Adrenal gland (tissue), 9 donors: ENCODE measurements at regions not wholly inside any gene's neighbourhood (a gene's known extent, or its start where the extent isn't known, plus 50 kb on each side); places are given as distances from the start of the nearest gene placed in this dataset.

ENCODE experiments used
- DNase-seq, 7 donors: peaks; one replicate each; pipeline ENCODE4 v3.0.0-alpha.2; 2019 to 2020
- H3K27ac ChIP-seq, 5 donors: fragments of 200-600 bp; sonication (generic) in 4 of 5; 1 replicate in 3 of 5; 2 replicates in 2 of 5; pipeline versions ENCODE4 v1.5.1 to v1.8.0; 2016 to 2020; ENCODE audit warnings: mild to moderate bottlenecking in 1 of 5
- H3K27me3 ChIP-seq: fragments of 200-600 bp; 2 replicates; pipeline ENCODE4 v1.8.0; 2021
- H3K36me3 ChIP-seq, 2 donors: fragments of 200-600 bp; replicated peaks in 1 of 2; 1 replicate in 1 of 2; 2 replicates in 1 of 2; pipeline versions ENCODE4 v1.5.1 to v1.8.0; 2018 to 2022
- H3K4me1 ChIP-seq, 2 donors: fragments of 200-600 bp; replicated peaks in 1 of 2; 1 replicate in 1 of 2; 2 replicates in 1 of 2; pipeline versions ENCODE4 v1.5.1 to v1.8.0; 2018 to 2021
- H3K4me3 ChIP-seq, 4 donors: fragments of 200-600 bp; sonication (generic) in 3 of 4; one replicate each; pipeline ENCODE4 v1.5.1; 2016 to 2018
- H3K9me3 ChIP-seq, 3 donors: fragments of 200-600 bp; sonication (generic) in 1 of 3; replicated peaks in 1 of 3; 1 replicate in 2 of 3; 2 replicates in 1 of 3; pipeline versions ENCODE4 v1.5.1 to v1.8.0; 2016 to 2021
- CTCF ChIP-seq, 6 experiments: fragments of 450-650 bp in 4 of 6; fragments of 200-600 bp in 2 of 6; sonication (generic) in 1 of 6; IDR thresholded peaks; 1 replicate in 5 of 6; 2 replicates in 1 of 6; pipeline versions ENCODE4 v1.5.1 to v1.8.0; 2016 to 2021; ENCODE audit warnings: antibody characterized with exemption in 6 of 6, mild to moderate bottlenecking in 2 of 6, moderate library complexity in 1 of 6
- POLR2A ChIP-seq, 2 donors: fragments of 450-650 bp; IDR thresholded peaks; one replicate each; pipeline ENCODE4 v1.6.1; 2017; ENCODE audit warnings: antibody characterized with exemption in 2 of 2, mild to moderate bottlenecking in 2 of 2, moderate library complexity in 1 of 2
- WGBS, 4 donors: extraction: QIAGEN DNeasy Blood & Tissue Kit in 2 of 4; methylation state at CpG; one replicate each; pipeline versions ENCODE4 v1.1.5 to v1.1.7; 2013 to 2017; 5-methylcytosine and 5-hydroxymethylcytosine counted together
- intact Hi-C, 2 donors: fragments of 100-400 bp; cut with DNase I; formaldehyde crosslinking; loops; one replicate each; pipeline versions ENCODE4 v1.14.1 to v1.15.0; 2022 to 2023
- donor health status: healthy with polysubstance abuse.
- donor health status: Bipolar disorder and iron deficiency.
- donor health status: DM: yes; HTN: yes; CAD: no.
- donor health status: DM: no; HTN: no; CAD: no.
- donor health status: DM: no; HTN: no; CAD: no.

- Histone ChIP-seq H3K9me3 (peaks cover 0 to 9% (median 0%) of the 10 kb centered on the region in 3 donors), H3K27ac (no peak overlapping the region), H3K27me3 (no peaks in the 10 kb centered on the region), H3K36me3 (no peaks in the 10 kb centered on the region), H3K4me1 (no peaks in the 10 kb centered on the region), H3K4me3 (no peak overlapping the region)
- no peak for DNase-seq
- intact Hi-C loops: no loop called here
- 59 to 71% (median 66%) methylated on average over 2 of the region's 2 CpGs for WGBS, 4 donors
- TF ChIP-seq POLR2A (IDR thresholded peaks at IDR 0.05) (no peak), CTCF (IDR thresholded peaks at IDR 0.05) (no peak)
These were observed 947.5 kb downstream of the CDH11 start for GRCh38 chr16:64174327-64174726.

- Histone ChIP-seq H3K9me3 (no peaks in the 10 kb centered on the region), H3K36me3 (no peaks in the 10 kb centered on the region), H3K4me1 (no peaks in the 10 kb centered on the region), H3K4me3 (no peak overlapping the region), H3K27me3 (no peaks in the 10 kb centered on the region), H3K27ac (no peak overlapping the region)
- intact Hi-C loops: no loop called here
- no peak for TF ChIP-seq POLR2A (IDR thresholded peaks at IDR 0.05)
- no peak for TF ChIP-seq CTCF (IDR thresholded peaks at IDR 0.05)
- WGBS, 4 donors: 64 to 87% (median 82%) methylated on average over 3 of the region's 3 CpGs
- DNase-seq: no peak
These were observed 949.2 kb downstream of the CDH11 start for GRCh38 chr16:64172652-64173051.

GRCh38 chr16:64172226-64172625, 949.6 kb downstream of the CDH11 start:
- no peaks in the 10 kb centered on the region for H3K9me3 ChIP-seq
- H3K36me3 ChIP-seq: no peaks in the 10 kb centered on the region
- H3K4me3 ChIP-seq: no peak overlapping the region
- H3K4me1 ChIP-seq: no peaks in the 10 kb centered on the region
- no peak for TF ChIP-seq CTCF (IDR thresholded peaks at IDR 0.05)
- TF ChIP-seq POLR2A (IDR thresholded peaks at IDR 0.05): no peak
- intact Hi-C loops: no loop called here
- 83 to 100% (median 92%) methylated on average over 1 of the region's 1 CpG for WGBS, 4 donors
- H3K27me3 ChIP-seq: no peaks in the 10 kb centered on the region
- H3K27ac ChIP-seq: no peak overlapping the region
- DNase-seq: no peak

- WGBS, 4 donors: 73 to 86% (median 76%) methylated on average over 2 of the region's 2 CpGs
- intact Hi-C loops: no loop called here
- H3K36me3 ChIP-seq: no peaks in the 10 kb centered on the region
These were observed 950.2 kb downstream of the CDH11 start for GRCh38 chr16:64171632-64172031.

More at GRCh38 chr16:64171632-64172031, 950.2 kb downstream of the CDH11 start:
- H3K27me3 ChIP-seq: no peaks in the 10 kb centered on the region
- no peak overlapping the region for H3K4me3 ChIP-seq
- H3K4me1 ChIP-seq: no peaks in the 10 kb centered on the region
- no peaks in the 10 kb centered on the region for H3K9me3 ChIP-seq
- no peak overlapping the region for H3K27ac ChIP-seq
- TF ChIP-seq POLR2A (IDR thresholded peaks at IDR 0.05) (no peak), CTCF (IDR thresholded peaks at IDR 0.05) (no peak)
- DNase-seq: no peak
